ENCODE measurements at regions not wholly inside any gene's neighbourhood (a gene's known extent, or its start where the extent isn't known, plus 50 kb on each side); places are given as distances from the start of the nearest gene placed in this dataset.
A peak's percentile ranks its signal among the peaks of the same experiment; 100 is the strongest.
"Not testable (repeated sequence)": the region's sequence is repeated elsewhere in the genome, so short reads cannot be mapped to it uniquely, and the experiment has no call there.

DNA sequence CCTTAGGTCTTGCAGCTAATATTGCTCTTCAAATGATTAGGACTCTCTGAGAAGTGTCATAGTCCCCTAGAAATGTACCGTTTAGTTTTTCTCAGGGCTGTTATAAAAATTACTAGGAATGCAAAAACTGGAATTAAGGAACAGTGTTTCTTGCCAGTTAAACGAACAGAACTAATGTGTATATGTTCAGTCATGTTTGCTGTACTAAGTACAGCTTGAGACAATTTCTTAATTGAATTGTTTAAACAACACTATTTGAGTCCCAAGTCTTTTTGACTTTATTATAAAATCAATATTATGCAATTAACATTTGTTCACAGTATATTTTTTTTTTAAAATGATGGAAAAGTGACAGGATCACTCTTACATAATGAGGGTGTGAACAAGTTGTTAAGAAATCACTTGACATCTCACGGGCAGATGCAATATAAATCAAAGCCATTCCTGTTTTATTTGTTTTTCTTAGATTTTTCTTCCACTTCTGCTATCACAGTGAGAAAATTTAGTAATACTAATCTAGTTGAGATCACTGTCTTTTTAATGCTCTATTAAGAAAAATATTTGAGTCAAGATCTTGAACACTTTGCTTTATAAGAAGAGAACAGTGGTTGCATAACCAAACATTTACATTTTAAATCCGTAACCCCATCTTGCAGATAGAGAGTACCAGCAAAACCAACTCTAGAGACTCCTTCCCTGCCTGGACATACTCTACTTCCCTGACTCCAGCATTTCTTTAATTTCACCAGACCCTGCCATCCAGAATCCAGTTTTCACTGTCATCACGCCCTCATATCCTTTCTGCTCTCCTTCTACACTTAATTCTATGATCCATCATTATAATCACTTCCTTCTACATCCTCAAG is 140.7 kb upstream of the KITLG start:
- DNase-seq (ENCODE audit: low read depth in 2 of 2), result no peak

DNA sequence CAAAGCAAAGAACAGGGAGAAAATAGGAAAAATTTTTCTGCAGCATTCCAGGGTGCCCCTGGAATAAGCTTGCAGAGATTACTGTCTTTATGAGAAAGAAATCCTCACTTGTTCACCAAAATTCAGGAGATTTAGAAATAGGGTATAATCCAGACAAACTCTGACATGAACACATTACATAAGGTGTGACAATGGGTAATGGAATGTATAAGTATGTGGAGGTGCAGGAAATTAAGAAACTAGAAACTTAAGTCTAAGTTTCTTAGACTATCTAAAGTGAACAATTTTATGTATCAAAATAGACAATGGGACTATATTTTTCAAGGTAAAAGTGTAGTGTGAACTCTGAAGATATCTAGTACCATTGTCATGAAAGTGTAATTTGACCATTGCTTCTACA is 140.0 kb upstream of the KITLG start:
- no peak for DNase-seq (ENCODE audit: low read depth in 2 of 2)

DNA sequence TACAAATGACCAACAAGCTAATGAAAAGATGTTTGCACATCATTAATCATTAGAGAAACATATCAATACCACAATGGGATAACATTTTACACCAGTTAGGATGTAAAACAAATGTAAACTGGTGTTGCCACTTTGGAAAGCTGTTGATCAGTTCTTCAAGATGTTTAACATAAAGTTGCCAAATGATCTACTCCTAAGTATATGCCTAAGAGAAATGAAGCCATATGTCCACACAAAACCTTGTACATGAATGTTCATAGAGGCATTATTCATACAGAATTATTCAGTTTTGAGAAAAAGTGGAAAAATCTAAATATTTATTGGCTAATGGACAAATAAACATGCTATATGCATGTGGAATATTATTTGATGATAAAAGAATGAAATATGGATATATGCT is 136.9 kb upstream of the KITLG start:
- no peak for DNase-seq (ENCODE audit: low read depth in 2 of 2)

GRCh38 chr12:88716240-88716639 is 136.0 kb upstream of the KITLG start:
- DNase-seq (ENCODE audit: low read depth in 2 of 2), result no peak

GRCh38 chr12:88715673-88716072 is 135.4 kb upstream of the KITLG start:
- DNase-seq (ENCODE audit: low read depth in 2 of 2), result peak in 1 of 2 donors; percentile 47

- not testable (repeated sequence) for DNase-seq (ENCODE audit: low read depth in 2 of 2)
Measured at GRCh38 chr12:88714263-88714882, 134.1 kb upstream of the KITLG start.

DNA sequence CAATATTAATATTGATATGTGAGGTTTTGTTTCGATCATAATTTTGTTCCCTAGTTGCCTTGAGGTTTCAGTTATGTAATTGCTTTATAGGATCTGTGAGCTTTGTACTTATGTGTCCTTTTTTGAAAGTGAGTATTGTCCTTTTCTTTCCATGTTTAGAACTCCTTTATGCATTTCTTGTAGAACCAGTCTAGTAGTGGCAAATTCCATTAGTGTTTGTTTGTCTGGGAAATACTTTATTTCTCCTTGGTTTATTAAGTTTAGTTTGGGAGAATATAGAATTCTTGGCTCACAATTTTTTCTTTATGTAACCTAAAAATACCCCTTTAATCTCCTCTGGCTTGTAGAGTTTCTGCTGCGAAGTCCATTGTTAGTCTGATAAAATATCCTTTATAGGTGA is 127.5 kb upstream of the KITLG start:
- no peak for DNase-seq (ENCODE audit: low read depth in 2 of 2)

DNA sequence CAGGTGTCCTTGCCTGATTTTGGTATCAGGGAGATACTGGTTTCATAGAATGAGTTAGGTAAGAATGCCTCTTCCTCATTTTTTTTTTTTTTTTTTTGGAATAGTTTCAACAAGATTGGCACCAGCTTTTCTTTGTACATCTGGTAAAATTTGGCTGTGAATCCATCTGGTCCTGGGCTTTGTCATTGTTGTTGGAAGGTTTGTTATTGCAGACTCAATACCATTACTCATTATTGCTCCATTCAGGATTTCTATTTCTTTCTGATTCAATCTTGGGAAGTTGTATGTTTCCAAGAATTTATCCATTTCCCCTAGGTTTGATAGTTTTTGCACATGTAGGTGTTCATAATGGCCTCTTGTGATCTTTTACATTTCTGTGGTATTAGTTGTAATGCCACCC is 126.0 kb upstream of the KITLG start:
- peak in 1 of 2 donors; percentile 49 for DNase-seq (ENCODE audit: low read depth in 2 of 2)

GRCh38 chr12:88703790-88704189 is 123.5 kb upstream of the KITLG start:
- no peak for DNase-seq (ENCODE audit: low read depth in 2 of 2)

- DNase-seq (ENCODE audit: low read depth in 2 of 2), result no peak
Measured at GRCh38 chr12:88698471-88698870, 118.2 kb upstream of the KITLG start.

DNA sequence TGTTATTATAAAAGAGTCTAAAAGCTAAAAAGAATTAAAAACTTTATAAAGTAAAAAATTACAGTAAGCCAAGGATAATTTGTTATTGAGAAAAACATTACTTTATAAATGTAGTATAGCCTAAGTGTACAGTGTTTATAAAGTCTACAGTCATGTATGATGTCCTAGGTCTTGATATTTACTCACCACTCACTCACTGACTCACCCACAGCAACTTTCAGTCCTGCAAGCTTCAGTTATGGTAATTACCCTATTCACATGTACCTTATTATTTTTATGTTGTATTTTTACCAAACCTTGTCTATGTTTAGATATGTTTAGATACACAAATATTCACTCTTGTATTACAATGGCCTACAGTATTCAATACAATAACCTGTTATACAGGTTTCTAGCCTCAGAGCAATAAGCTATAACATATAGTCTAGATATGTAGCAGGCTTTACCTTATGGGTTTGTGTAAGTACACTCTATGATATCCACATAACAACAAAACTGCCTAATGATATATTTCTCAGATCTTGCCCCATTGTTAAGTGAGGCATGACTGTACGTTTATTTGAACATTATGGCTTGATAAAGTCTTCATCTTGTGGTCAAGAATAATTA is 113.7 kb upstream of the KITLG start:
- no peak for DNase-seq (ENCODE audit: low read depth in 2 of 2)

- DNase-seq (ENCODE audit: low read depth in 2 of 2), result peak in 1 of 2 donors; percentile 6
Measured at GRCh38 chr12:88691811-88692210, 111.5 kb upstream of the KITLG start.

DNA sequence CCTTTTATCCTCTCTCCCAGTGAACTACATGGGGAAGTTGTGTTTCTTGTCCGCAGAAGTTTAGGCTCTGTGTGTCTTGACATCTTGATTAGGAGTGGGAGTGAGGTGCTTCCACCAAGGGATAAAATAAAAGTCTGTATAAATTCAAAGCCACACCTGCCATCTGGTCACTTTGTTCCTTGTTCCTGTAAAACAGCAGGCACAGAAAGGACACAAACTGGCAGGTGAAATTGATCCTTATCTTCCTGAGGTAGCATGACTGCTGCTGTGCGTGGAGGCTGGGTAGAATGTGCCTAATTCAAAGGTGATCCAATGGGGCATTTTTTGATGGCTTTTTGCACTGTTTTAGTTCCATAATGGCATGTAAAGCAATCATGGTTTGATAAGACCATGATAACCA is 104.3 kb upstream of the KITLG start:
- DNase-seq (ENCODE audit: low read depth in 2 of 2), result no peak

GRCh38 chr12:88684170-88684569 is 103.9 kb upstream of the KITLG start:
- DNase-seq (ENCODE audit: low read depth in 2 of 2), result no peak

GRCh38 chr12:88683628-88684027 is 103.4 kb upstream of the KITLG start:
- DNase-seq (ENCODE audit: low read depth in 2 of 2), result no peak

- DNase-seq (ENCODE audit: low read depth in 2 of 2), result no peak
Measured at GRCh38 chr12:88681271-88681670, 101.0 kb upstream of the KITLG start.

GRCh38 chr12:88677464-88677863 is 97.2 kb upstream of the KITLG start:
- DNase-seq (ENCODE audit: low read depth in 2 of 2), result no peak

DNA sequence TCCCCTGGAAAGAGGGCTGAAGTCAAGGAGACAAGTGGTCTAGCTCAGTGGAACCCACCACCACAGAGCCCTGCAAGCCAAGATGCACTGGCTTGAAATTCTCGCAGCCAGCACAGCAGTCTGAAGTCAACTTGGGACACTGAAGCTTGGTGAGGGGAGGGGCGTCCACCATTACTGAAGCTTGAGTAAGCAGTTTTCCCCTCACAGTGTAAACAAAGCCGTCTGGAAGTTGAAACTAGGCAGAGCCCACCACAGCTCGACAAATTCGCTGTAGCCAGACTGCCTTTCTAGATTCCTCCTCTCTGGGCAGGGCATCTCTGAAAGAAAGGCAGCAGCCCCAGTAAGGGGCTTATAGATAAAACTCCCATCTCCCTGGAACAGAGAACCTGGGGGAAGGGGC is 87.3 kb upstream of the KITLG start:
- DNase-seq (ENCODE audit: low read depth in 2 of 2), result not testable (repeated sequence)

DNA sequence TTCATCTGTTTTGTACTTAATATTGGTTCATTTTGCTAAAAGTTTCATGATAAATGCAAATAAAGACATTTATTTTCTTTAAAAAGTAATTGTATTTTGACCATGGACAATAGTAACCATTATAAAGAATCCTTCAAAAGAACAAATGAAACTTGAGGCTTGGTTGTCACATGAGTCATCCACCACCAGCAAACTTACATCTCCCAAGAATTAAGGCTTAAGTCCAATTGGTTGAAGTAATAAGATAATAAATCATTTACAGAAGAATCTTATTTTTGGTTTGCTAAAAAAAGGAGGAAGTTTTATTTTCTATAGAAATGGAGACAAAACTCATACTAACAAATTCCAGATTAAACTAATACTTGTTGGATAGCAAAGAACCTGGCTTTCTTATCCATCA is 84.8 kb upstream of the KITLG start:
- DNase-seq (ENCODE audit: low read depth in 2 of 2), result no peak

GRCh38 chr12:88662961-88663360 is 82.7 kb upstream of the KITLG start:
- DNase-seq (ENCODE audit: low read depth in 2 of 2), result peak in 1 of 2 donors; percentile 22

GRCh38 chr12:88662093-88662492 is 81.8 kb upstream of the KITLG start:
- no peak for DNase-seq (ENCODE audit: low read depth in 2 of 2)

GRCh38 chr12:88658009-88658408 is 77.7 kb upstream of the KITLG start:
- no peak for DNase-seq (ENCODE audit: low read depth in 2 of 2)

DNA sequence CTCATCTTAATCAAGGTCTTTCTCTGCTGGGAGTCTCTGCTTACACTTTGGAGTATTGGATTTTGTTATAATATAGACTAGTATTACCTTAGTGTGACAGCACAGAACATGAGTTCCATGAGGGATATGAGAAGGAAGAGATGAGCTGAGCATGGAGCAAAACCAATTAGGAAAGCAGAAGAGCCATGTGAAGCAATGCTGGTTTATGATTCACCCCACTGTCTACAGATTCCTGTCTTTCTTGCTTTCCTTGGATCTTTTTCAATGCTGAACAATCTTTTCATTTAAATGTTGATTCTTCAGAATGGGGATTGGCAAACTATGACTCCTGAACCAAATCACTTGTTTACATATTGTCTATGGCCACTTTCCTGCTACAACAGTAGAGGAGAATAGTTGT is 70.4 kb upstream of the KITLG start:
- no peak for DNase-seq (ENCODE audit: low read depth in 2 of 2)
